Liver (tissue), 8 donors: ENCODE measurements at regions not wholly inside any gene's neighbourhood (a gene's known extent, or its start where the extent isn't known, plus 50 kb on each side); places are given as distances from the start of the nearest gene placed in this dataset.

ENCODE experiments used
- DNase-seq: peaks from one replicate; pipeline ENCODE4 v3.0.0-alpha.2; 2017; ENCODE audit warnings: low spot score
- H3K27ac ChIP-seq, 2 donors: one replicate each; pipeline ENCODE4 v1.7.0; 2013; ENCODE audit warnings: inconsistent platforms in 2 of 2, low read length in 2 of 2, control low read depth in 1 of 2, low read depth in 1 of 2, mild to moderate bottlenecking in 1 of 2
- H3K27me3 ChIP-seq, 4 donors: one replicate each; pipeline versions ENCODE4 v1.6.1 to v1.7.0; 2013; ENCODE audit warnings: low read length in 3 of 4, inconsistent platforms in 1 of 4, mild to moderate bottlenecking in 1 of 4, moderate library complexity in 1 of 4; ENCODE audit not compliant: control insufficient read depth in 4 of 4, insufficient read depth in 4 of 4
- H3K36me3 ChIP-seq, 4 donors: one replicate each; pipeline versions ENCODE4 v1.6.1 to v1.7.0; 2013; ENCODE audit warnings: low read length in 3 of 4, mild to moderate bottlenecking in 3 of 4, low read depth in 1 of 4, moderate library complexity in 1 of 4; ENCODE audit not compliant: control insufficient read depth in 4 of 4, insufficient read depth in 3 of 4
- H3K4me1 ChIP-seq, 4 donors: one replicate each; pipeline versions ENCODE4 v1.6.1 to v1.7.0; 2013; ENCODE audit warnings: low read length in 3 of 4, mild to moderate bottlenecking in 3 of 4, moderate library complexity in 1 of 4; ENCODE audit not compliant: control insufficient read depth in 4 of 4, insufficient read depth in 4 of 4
- H3K4me3 ChIP-seq, 3 donors: one replicate each; pipeline versions ENCODE4 v1.6.1 to v1.7.0; 2013; ENCODE audit warnings: low read length in 3 of 3, control low read depth in 1 of 3, low read depth in 1 of 3, mild to moderate bottlenecking in 1 of 3
- H3K9ac ChIP-seq, 2 donors: one replicate each; pipeline ENCODE4 v1.7.0; 2013; ENCODE audit warnings: low read length in 2 of 2, mild to moderate bottlenecking in 2 of 2, moderate library complexity in 2 of 2, control low read depth in 1 of 2, low read depth in 1 of 2
- H3K9me3 ChIP-seq, 4 donors: one replicate each; pipeline versions ENCODE4 v1.6.1 to v1.7.0; 2013; ENCODE audit warnings: low read length in 3 of 4; ENCODE audit not compliant: control insufficient read depth in 4 of 4
- ATF3 ChIP-seq: IDR thresholded peaks from 2 replicates; pipeline ENCODE4 v1.6.1; 2016; ENCODE audit warnings: antibody characterized with exemption
- CTCF ChIP-seq: fragments of 150-350 bp; IDR thresholded peaks from 2 replicates; pipeline ENCODE4 v1.5.1; 2017; ENCODE audit warnings: improper control_type of control experiment, low read depth, low read length; ENCODE audit not compliant: missing input control
- EGR1 ChIP-seq, 2 donors: IDR thresholded peaks; 2 replicates each; pipeline ENCODE4 v1.6.1; 2016 to 2018; ENCODE audit warnings: antibody characterized with exemption in 2 of 2, low read depth in 2 of 2
- FOXA1 ChIP-seq: IDR thresholded peaks from 2 replicates; pipeline ENCODE4 v1.6.1; 2016; ENCODE audit warnings: antibody characterized with exemption
- GABPA ChIP-seq, 2 donors: IDR thresholded peaks in 1 of 2; conservative IDR thresholded peaks in 1 of 2; 2 replicates each; pipeline ENCODE4 v1.6.1; 2016; ENCODE audit warnings: antibody characterized with exemption in 2 of 2, mild to moderate bottlenecking in 1 of 2, moderate library complexity in 1 of 2
- HNF4G ChIP-seq: IDR thresholded peaks from 2 replicates; pipeline ENCODE4 v1.6.1; 2016; ENCODE audit warnings: antibody characterized with exemption
- JUND ChIP-seq, 2 donors: IDR thresholded peaks; 2 replicates each; pipeline ENCODE4 v1.6.1; 2016; ENCODE audit warnings: antibody characterized with exemption in 2 of 2
- MAX ChIP-seq: IDR thresholded peaks from 2 replicates; pipeline ENCODE4 v1.6.1; 2016; ENCODE audit warnings: antibody characterized with exemption
- NR2F2 ChIP-seq: IDR thresholded peaks from 2 replicates; pipeline ENCODE4 v1.6.1; 2016; ENCODE audit warnings: antibody characterized with exemption
- RAD21 ChIP-seq, 2 donors: IDR thresholded peaks; 2 replicates each; pipeline ENCODE4 v1.6.1; 2016; ENCODE audit warnings: antibody characterized with exemption in 2 of 2, mild to moderate bottlenecking in 2 of 2
- REST ChIP-seq: IDR thresholded peaks from 2 replicates; pipeline ENCODE4 v1.6.1; 2016; ENCODE audit warnings: antibody characterized with exemption, mild to moderate bottlenecking
- RXRA ChIP-seq, 2 donors: IDR thresholded peaks; 2 replicates each; pipeline ENCODE4 v1.6.1; 2017 to 2018; ENCODE audit warnings: antibody characterized with exemption in 2 of 2, mild to moderate bottlenecking in 1 of 2
- SP1 ChIP-seq: IDR thresholded peaks from 2 replicates; pipeline ENCODE4 v1.6.1; 2018; ENCODE audit warnings: antibody characterized with exemption, mild to moderate bottlenecking
- ZBTB33 ChIP-seq: IDR thresholded peaks from 2 replicates; pipeline ENCODE4 v1.6.1; 2016; ENCODE audit warnings: antibody characterized with exemption
- WGBS: extraction: QIAGEN DNeasy Blood & Tissue Kit; methylation state at CpG from one replicate; pipeline ENCODE4 v1.1.7; 2013; 5-methylcytosine and 5-hydroxymethylcytosine counted together
- donor health status: healthy.
- donor health status: healthy.
- donor health status: healthy.
- donor health status: healthy.
- donor health status: healthy.

GRCh38 chr2:147782141-147782930 lies 62.5 kb upstream of the ACVR2A start:
- H3K27ac ChIP-seq = no peak overlapping the region
- H3K9me3 ChIP-seq = no peaks in the 10 kb centered on the region
- WGBS = 88% methylated on average over 4 of the region's 4 CpGs
- no peak overlapping the region for H3K4me3 ChIP-seq
- TF ChIP-seq CTCF = no peak
- no peak for TF ChIP-seq FOXA1
- no peak for TF ChIP-seq JUND (IDR thresholded peaks at IDR 0.05)
- no peak for TF ChIP-seq RAD21 (IDR thresholded peaks at IDR 0.05)
- TF ChIP-seq NR2F2 = no peak
- no peaks in the 10 kb centered on the region for H3K36me3 ChIP-seq
- H3K9ac ChIP-seq = no peak overlapping the region
- DNase-seq = no peak
- H3K4me1 ChIP-seq = no peaks in the 10 kb centered on the region
- H3K27me3 ChIP-seq = no peaks in the 10 kb centered on the region

GRCh38 chr2:147779440-147779839 lies 65.4 kb upstream of the ACVR2A start:
- no peak for TF ChIP-seq REST
- no peak for TF ChIP-seq ATF3
- TF ChIP-seq EGR1 (IDR thresholded peaks at IDR 0.05; ENCODE audit: low read depth in 2 of 2) = no peak
- TF ChIP-seq SP1 = no peak
- TF ChIP-seq ZBTB33 = no peak
- TF ChIP-seq GABPA (IDR thresholded peaks at IDR 0.05 in 1 of 2, conservative IDR thresholded peaks at IDR 0.05 in 1 of 2) = no peak
- no peak for TF ChIP-seq RXRA (IDR thresholded peaks at IDR 0.05)
- TF ChIP-seq RAD21 (IDR thresholded peaks at IDR 0.05) = no peak
- no peak for TF ChIP-seq CTCF
- TF ChIP-seq MAX = no peak
- TF ChIP-seq FOXA1 = no peak
- no peak for TF ChIP-seq HNF4G
- Histone ChIP-seq H3K36me3 (no peaks in the 10 kb centered on the region), H3K27me3 (peaks cover 0 to 4% (median 0%) of the 10 kb centered on the region in 4 donors), H3K4me1 (no peaks in the 10 kb centered on the region), H3K4me3 (no peak overlapping the region), H3K27ac (no peak overlapping the region), H3K9me3 (no peaks in the 10 kb centered on the region), H3K9ac (no peak overlapping the region)
- WGBS = 93% methylated on average over 1 of the region's 1 CpG
- no peak for DNase-seq
